Activated naive CD4-positive, alpha-beta T cell treated with anti-CD3 and anti-CD28 coated beads for 36 hours (primary cell): ENCODE measurements at regions not wholly inside any gene's neighbourhood (a gene's known extent, or its start where the extent isn't known, plus 50 kb on each side); places are given as distances from the start of the nearest gene placed in this dataset.
"Not testable (repeated sequence)": the region's sequence is repeated elsewhere in the genome, so short reads cannot be mapped to it uniquely, and the experiment has no call there.

Experiments
- CTCF ChIA-PET: fragments of 350-600 bp; sonication (Branson Sonifier 250); formaldehyde crosslinking; loops from one replicate; lab custom pipeline; 2021; ENCODE audit warnings: antibody characterized with exemption; lab: Charles Lee
- DNase-seq: peaks from one replicate; pipeline ENCODE4 v3.0.0-alpha.2; 2020
- H3K27ac Mint-ChIP-seq: one replicate; pipeline ENCODE4 v1.8.0; 2021; ENCODE audit warnings: mild to moderate bottlenecking, mixed read lengths
- H3K27me3 Mint-ChIP-seq: one replicate; pipeline ENCODE4 v1.8.0; 2021; ENCODE audit warnings: low read depth, mixed read lengths
- H3K36me3 Mint-ChIP-seq: one replicate; pipeline ENCODE4 v1.8.0; 2021; ENCODE audit warnings: low read depth, mixed read lengths
- H3K4me1 Mint-ChIP-seq: one replicate; pipeline ENCODE4 v1.8.0; 2021; ENCODE audit warnings: low read depth, mixed read lengths
- H3K4me3 Mint-ChIP-seq: one replicate; pipeline ENCODE4 v1.8.0; 2021; ENCODE audit warnings: mild to moderate bottlenecking, moderate library complexity, mixed read lengths
- H3K9me3 Mint-ChIP-seq: one replicate; pipeline ENCODE4 v1.8.0; 2021; ENCODE audit warnings: mixed read lengths
- intact Hi-C: fragments of 100-400 bp; cut with micrococcal nuclease; formaldehyde crosslinking; loops from one replicate; pipeline ENCODE4 v1.15.1; 2023

- Mint-ChIP-seq H3K4me1 (peaks cover 13% of the 10 kb centered on the region), H3K27me3 (peaks cover 4% of the 10 kb centered on the region), H3K36me3 (no peaks in the 10 kb centered on the region), H3K27ac (no peak overlapping the region), H3K4me3 (no peak overlapping the region), H3K9me3 (no peaks in the 10 kb centered on the region)
- no peak for DNase-seq
- intact Hi-C loops = loop anchor here (2.0 kb wide), 1 partner anchor 505 kb away; no protein-coding TSS in a partner anchor
- CTCF ChIA-PET = no interaction called here
Observed at GRCh38 chr3:34483311-34483887, 685.0 kb downstream of the PDCD6IP start.

- DNase-seq = no peak
- H3K4me1 Mint-ChIP-seq = no peaks in the 10 kb centered on the region
- H3K36me3 Mint-ChIP-seq = no peaks in the 10 kb centered on the region
- intact Hi-C loops = no loop called here
- no peak overlapping the region for H3K27ac Mint-ChIP-seq
- H3K27me3 Mint-ChIP-seq = peaks cover 2% of the 10 kb centered on the region
- CTCF ChIA-PET = no interaction called here
- no peaks in the 10 kb centered on the region for H3K9me3 Mint-ChIP-seq
- no peak overlapping the region for H3K4me3 Mint-ChIP-seq
Observed at GRCh38 chr3:34504366-34504765, 705.9 kb downstream of the PDCD6IP start.

- H3K27ac Mint-ChIP-seq = no peak overlapping the region
- H3K4me1 Mint-ChIP-seq = no peaks in the 10 kb centered on the region
- no peaks in the 10 kb centered on the region for H3K36me3 Mint-ChIP-seq
- H3K4me3 Mint-ChIP-seq = no peak overlapping the region
- intact Hi-C loops = no loop called here
- CTCF ChIA-PET = no interaction called here
- DNase-seq = no peak
- no peaks in the 10 kb centered on the region for H3K9me3 Mint-ChIP-seq
- peaks cover 2% of the 10 kb centered on the region for H3K27me3 Mint-ChIP-seq
Observed at GRCh38 chr3:34504775-34505174, 706.3 kb downstream of the PDCD6IP start.

GRCh38 chr3:34508732-34509131, 710.3 kb downstream of the PDCD6IP start:
- no peaks in the 10 kb centered on the region for H3K4me1 Mint-ChIP-seq
- no peaks in the 10 kb centered on the region for H3K36me3 Mint-ChIP-seq
- peaks cover 2% of the 10 kb centered on the region for H3K27me3 Mint-ChIP-seq
- H3K9me3 Mint-ChIP-seq = no peaks in the 10 kb centered on the region
- no peak overlapping the region for H3K4me3 Mint-ChIP-seq
- no peak for DNase-seq
- intact Hi-C loops = no loop called here
- CTCF ChIA-PET = no interaction called here
- no peak overlapping the region for H3K27ac Mint-ChIP-seq

GRCh38 chr3:34511891-34512290, 713.5 kb downstream of the PDCD6IP start:
- H3K9me3 Mint-ChIP-seq = no peaks in the 10 kb centered on the region
- no peaks in the 10 kb centered on the region for H3K4me1 Mint-ChIP-seq
- H3K27ac Mint-ChIP-seq = no peak overlapping the region
- no peak overlapping the region for H3K4me3 Mint-ChIP-seq
- H3K27me3 Mint-ChIP-seq = peaks cover 2% of the 10 kb centered on the region
- CTCF ChIA-PET = no interaction called here
- no peak for DNase-seq
- intact Hi-C loops = no loop called here
- no peaks in the 10 kb centered on the region for H3K36me3 Mint-ChIP-seq

- CTCF ChIA-PET, H3K36me3 Mint-ChIP-seq, H3K4me1 Mint-ChIP-seq, H3K9me3 Mint-ChIP-seq, intact Hi-C loops, DNase-seq, H3K4me3 Mint-ChIP-seq, H3K27ac Mint-ChIP-seq, H3K27me3 Mint-ChIP-seq: not testable (repeated sequence)
Observed at GRCh38 chr3:34519008-34519407, 720.6 kb downstream of the PDCD6IP start.

- CTCF ChIA-PET = no interaction called here
- Mint-ChIP-seq H3K36me3 (no peaks in the 10 kb centered on the region), H3K27me3 (no peaks in the 10 kb centered on the region), H3K9me3 (no peaks in the 10 kb centered on the region), H3K4me3 (no peak overlapping the region), H3K4me1 (no peaks in the 10 kb centered on the region), H3K27ac (no peak overlapping the region)
- intact Hi-C loops = no loop called here
- no peak for DNase-seq
Observed at GRCh38 chr3:34531156-34531555, 732.7 kb downstream of the PDCD6IP start.

- DNase-seq = no peak
- H3K36me3 Mint-ChIP-seq = no peaks in the 10 kb centered on the region
- H3K9me3 Mint-ChIP-seq = no peaks in the 10 kb centered on the region
- CTCF ChIA-PET = no interaction called here
- H3K27ac Mint-ChIP-seq = no peak overlapping the region
- intact Hi-C loops = no loop called here
- H3K27me3 Mint-ChIP-seq = no peaks in the 10 kb centered on the region
- H3K4me3 Mint-ChIP-seq = no peak overlapping the region
- no peaks in the 10 kb centered on the region for H3K4me1 Mint-ChIP-seq
Observed at GRCh38 chr3:34533451-34533850, 735.0 kb downstream of the PDCD6IP start.

GRCh38 chr3:34534013-34534412, 735.6 kb downstream of the PDCD6IP start:
- H3K36me3 Mint-ChIP-seq = no peaks in the 10 kb centered on the region
- no peaks in the 10 kb centered on the region for H3K4me1 Mint-ChIP-seq
- DNase-seq = no peak
- intact Hi-C loops = no loop called here
- H3K27ac Mint-ChIP-seq = no peak overlapping the region
- H3K27me3 Mint-ChIP-seq = no peaks in the 10 kb centered on the region
- H3K4me3 Mint-ChIP-seq = no peak overlapping the region
- CTCF ChIA-PET = no interaction called here
- no peaks in the 10 kb centered on the region for H3K9me3 Mint-ChIP-seq

- no peak for DNase-seq
- CTCF ChIA-PET = no interaction called here
- no peaks in the 10 kb centered on the region for H3K4me1 Mint-ChIP-seq
- no peaks in the 10 kb centered on the region for H3K27me3 Mint-ChIP-seq
- no peak overlapping the region for H3K27ac Mint-ChIP-seq
- H3K9me3 Mint-ChIP-seq = no peaks in the 10 kb centered on the region
- intact Hi-C loops = no loop called here
- no peak overlapping the region for H3K4me3 Mint-ChIP-seq
- H3K36me3 Mint-ChIP-seq = no peaks in the 10 kb centered on the region
Observed at GRCh38 chr3:34544136-34544535, 745.7 kb downstream of the PDCD6IP start.

GRCh38 chr3:34547297-34547920, 749.0 kb downstream of the PDCD6IP start:
- no peak for DNase-seq
- Mint-ChIP-seq H3K27ac (no peak overlapping the region), H3K4me1 (no peaks in the 10 kb centered on the region), H3K36me3 (no peaks in the 10 kb centered on the region), H3K4me3 (no peak overlapping the region), H3K9me3 (no peaks in the 10 kb centered on the region), H3K27me3 (no peaks in the 10 kb centered on the region)
- CTCF ChIA-PET = no interaction called here
- intact Hi-C loops = no loop called here

- peaks cover 13% of the 10 kb centered on the region for H3K9me3 Mint-ChIP-seq
- CTCF ChIA-PET = interaction anchor here (0.6 kb wide), 1 partner anchor 21 kb away, joined by 3 read pairs; no protein-coding TSS in a partner anchor
- DNase-seq = no peak
- intact Hi-C loops = no loop called here
- no peak overlapping the region for H3K4me3 Mint-ChIP-seq
- H3K36me3 Mint-ChIP-seq = no peaks in the 10 kb centered on the region
- no peak overlapping the region for H3K27ac Mint-ChIP-seq
- H3K4me1 Mint-ChIP-seq = no peaks in the 10 kb centered on the region
- H3K27me3 Mint-ChIP-seq = no peaks in the 10 kb centered on the region
Observed at GRCh38 chr3:34567266-34567665, 768.8 kb downstream of the PDCD6IP start.

GRCh38 chr3:34568766-34569165, 770.3 kb downstream of the PDCD6IP start:
- H3K9me3 Mint-ChIP-seq = peaks cover 13% of the 10 kb centered on the region
- no peaks in the 10 kb centered on the region for H3K4me1 Mint-ChIP-seq
- no peak for DNase-seq
- H3K27ac Mint-ChIP-seq = no peak overlapping the region
- no peak overlapping the region for H3K4me3 Mint-ChIP-seq
- intact Hi-C loops = no loop called here
- H3K27me3 Mint-ChIP-seq = no peaks in the 10 kb centered on the region
- CTCF ChIA-PET = no interaction called here
- H3K36me3 Mint-ChIP-seq = no peaks in the 10 kb centered on the region
